Renal cortex interstitium (tissue), 11 donors: ENCODE measurements at regions not wholly inside any gene's neighbourhood (a gene's known extent, or its start where the extent isn't known, plus 50 kb on each side); places are given as distances from the start of the nearest gene placed in this dataset.
A peak's percentile ranks its signal among the peaks of the same experiment; 100 is the strongest.
"Not testable (repeated sequence)": the region's sequence is repeated elsewhere in the genome, so short reads cannot be mapped to it uniquely, and the experiment has no call there.

Experiments
- DNase-seq, 11 donors: peaks; one replicate each; pipeline ENCODE4 v3.0.0-alpha.2; 2013; ENCODE audit warnings: low read depth in 9 of 11, low spot score in 4 of 11; ENCODE audit errors: extremely low read depth in 1 of 11

GRCh38 chr13:54486421-54487166 lies 1458.0 kb downstream of the OLFM4 start:
- no peak for DNase-seq

DNA sequence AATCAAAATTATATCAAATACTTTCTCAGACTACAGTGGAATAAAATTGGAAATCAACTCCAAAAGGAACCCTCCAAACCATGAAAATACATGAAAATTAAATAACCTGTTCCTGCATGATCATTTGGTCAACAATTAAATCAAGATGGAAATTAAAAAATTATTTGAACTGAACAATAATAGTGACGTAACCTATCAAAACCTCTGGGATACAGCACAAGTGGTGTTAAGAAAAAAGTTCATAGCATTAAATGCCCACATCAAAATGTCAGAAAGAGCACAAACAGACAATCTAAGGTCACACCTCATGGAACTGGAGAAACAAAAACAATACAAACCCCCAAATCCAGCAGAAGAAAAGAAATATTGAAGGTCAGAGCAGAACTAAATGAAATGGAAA lies 1460.7 kb downstream of the OLFM4 start:
- no peak for DNase-seq

DNA sequence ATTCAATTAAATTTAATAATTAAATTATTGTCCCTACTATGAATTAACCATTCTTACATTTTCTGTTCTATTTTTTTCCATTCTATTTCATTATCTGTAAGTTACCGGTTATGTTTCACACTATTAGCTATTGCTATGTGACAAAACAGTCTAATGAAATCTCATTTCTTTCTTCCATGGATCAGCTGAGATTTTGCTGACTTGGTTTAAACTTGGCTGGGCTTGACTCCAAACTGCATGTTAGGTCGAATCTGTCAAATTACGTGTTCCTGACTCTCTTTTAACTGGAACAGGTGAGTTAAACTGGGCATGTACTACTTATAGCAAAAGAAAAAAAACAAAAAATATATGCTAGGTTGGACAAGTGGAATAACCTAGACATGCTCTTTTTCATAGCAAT lies 1464.4 kb downstream of the OLFM4 start:
- no peak for DNase-seq

DNA sequence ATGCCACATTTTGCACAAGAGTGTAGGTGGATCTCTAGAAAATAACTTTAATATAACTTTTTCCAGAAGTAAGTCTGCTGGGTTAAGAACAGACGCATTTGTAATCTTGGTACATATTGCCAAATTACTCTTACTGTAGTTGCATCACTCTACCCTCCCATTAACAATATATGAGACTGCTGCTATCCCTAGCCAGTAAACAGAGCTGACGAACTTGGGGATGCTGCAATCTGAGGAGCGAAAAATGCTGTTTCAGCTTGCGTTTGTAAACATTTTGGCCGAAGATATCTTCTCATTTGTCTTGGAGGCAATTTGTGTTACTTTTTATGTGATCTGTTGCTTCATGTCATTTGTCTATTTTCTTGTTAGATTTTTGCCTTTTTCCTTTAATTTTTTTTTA lies 1482.8 kb downstream of the OLFM4 start:
- no peak for DNase-seq

DNA sequence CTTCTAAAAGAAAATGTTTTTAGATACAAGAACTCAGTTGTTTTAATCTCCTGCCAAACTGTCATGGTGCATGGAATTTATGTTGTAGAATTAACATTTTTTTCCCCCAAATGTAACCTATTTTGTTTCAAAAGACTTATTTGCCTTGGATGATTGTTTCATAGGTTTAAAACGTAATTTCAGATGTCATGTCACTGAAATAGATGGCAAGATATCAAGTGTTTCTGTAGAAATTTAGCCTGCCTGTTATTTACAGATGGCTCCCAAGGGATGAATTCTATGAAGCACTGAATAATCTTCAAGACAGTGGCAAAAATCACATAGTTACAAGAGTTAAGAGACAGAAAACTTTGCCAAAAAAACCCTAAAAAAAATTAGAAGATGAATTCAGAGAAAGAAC lies 1484.6 kb downstream of the OLFM4 start:
- DNase-seq, result no peak

- peak in 2 of 11 donors; percentile 2 to 5 for DNase-seq
These were observed 1507.5 kb downstream of the OLFM4 start for GRCh38 chr13:54536112-54536511.

- no peak for DNase-seq
These were observed 1534.7 kb downstream of the OLFM4 start for GRCh38 chr13:54563286-54563685.

DNA sequence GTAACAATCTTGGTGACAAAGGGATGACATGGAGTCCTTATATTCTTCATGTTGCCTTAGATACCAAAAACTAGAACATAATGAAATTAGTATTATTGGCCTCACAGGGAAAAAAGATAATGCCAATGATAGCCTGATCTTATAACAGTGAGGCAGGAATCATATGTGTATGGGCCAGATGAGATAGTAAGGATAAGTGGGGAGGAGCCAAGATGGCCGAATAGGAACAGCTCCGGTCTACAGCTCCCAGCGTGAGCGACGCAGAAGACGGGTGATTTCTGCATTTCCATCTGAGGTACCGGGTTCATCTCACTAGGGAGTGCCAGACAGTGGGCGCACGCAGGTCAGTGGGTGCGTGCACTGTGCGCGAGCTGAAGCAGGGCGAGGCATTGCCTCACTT lies 1543.4 kb downstream of the OLFM4 start:
- DNase-seq, result not testable (repeated sequence)

GRCh38 chr13:54573186-54573585 lies 1544.6 kb downstream of the OLFM4 start:
- DNase-seq, result no peak

DNA sequence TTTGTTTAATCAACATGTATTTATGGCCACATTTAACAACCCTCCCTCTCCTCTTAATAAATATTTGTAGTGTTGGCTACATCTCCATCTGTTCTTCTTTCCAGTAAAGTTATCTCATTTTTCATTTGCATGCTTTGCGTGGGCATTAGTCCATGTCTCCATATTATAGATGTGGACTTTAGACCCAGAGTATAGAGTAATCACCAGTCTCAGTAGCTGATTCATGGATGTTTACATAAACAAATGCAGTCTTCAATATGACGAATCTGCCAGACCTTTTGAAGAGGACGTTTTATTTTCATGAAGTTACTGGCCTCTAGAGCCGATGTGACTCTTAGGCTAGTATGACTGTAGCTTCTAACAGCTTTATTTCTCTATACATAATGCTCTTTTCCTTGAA lies 1546.2 kb downstream of the OLFM4 start:
- no peak for DNase-seq

- DNase-seq, result no peak
These were observed 1562.9 kb downstream of the OLFM4 start for GRCh38 chr13:54591540-54591939.

GRCh38 chr13:54592201-54592600 lies 1563.6 kb downstream of the OLFM4 start:
- DNase-seq, result no peak

- no peak for DNase-seq
These were observed 1564.9 kb downstream of the OLFM4 start for GRCh38 chr13:54593504-54593903.

- DNase-seq, result no peak
These were observed 1569.0 kb downstream of the OLFM4 start for GRCh38 chr13:54597540-54598088.

- no peak for DNase-seq
These were observed 1570.8 kb downstream of the OLFM4 start for GRCh38 chr13:54599413-54599812.

GRCh38 chr13:54606944-54607343 lies 1578.3 kb downstream of the OLFM4 start:
- no peak for DNase-seq

- no peak for DNase-seq
These were observed 1578.8 kb downstream of the OLFM4 start for GRCh38 chr13:54607421-54607820.

- DNase-seq, result peak in 2 of 11 donors; percentile 5 to 8
These were observed 1582.8 kb downstream of the OLFM4 start for GRCh38 chr13:54611390-54611789.

- no peak for DNase-seq
These were observed 1586.1 kb downstream of the OLFM4 start for GRCh38 chr13:54614726-54615125.

GRCh38 chr13:54626504-54626903 lies 1597.9 kb downstream of the OLFM4 start:
- DNase-seq, result not testable (repeated sequence)
